KBM-7 (cell line): ENCODE measurements at regions not wholly inside any gene's neighbourhood (a gene's known extent, or its start where the extent isn't known, plus 50 kb on each side); places are given as distances from the start of the nearest gene placed in this dataset.
"Not testable (repeated sequence)": the region's sequence is repeated elsewhere in the genome, so short reads cannot be mapped to it uniquely, and the experiment has no call there.

Experiments
- DNase-seq: peaks from one replicate; pipeline ENCODE4 v3.0.0-alpha.2; 2015
- in situ Hi-C: fragments of 300-500 bp; cut with MboI; formaldehyde crosslinking; loops from 2 replicates; pipeline ENCODE4 v1.14.3; 2020; ENCODE audit warnings: low sequenced_read_pairs, low pct_unique_long_range_greater_than_20kb, mixed read lengths

DNA sequence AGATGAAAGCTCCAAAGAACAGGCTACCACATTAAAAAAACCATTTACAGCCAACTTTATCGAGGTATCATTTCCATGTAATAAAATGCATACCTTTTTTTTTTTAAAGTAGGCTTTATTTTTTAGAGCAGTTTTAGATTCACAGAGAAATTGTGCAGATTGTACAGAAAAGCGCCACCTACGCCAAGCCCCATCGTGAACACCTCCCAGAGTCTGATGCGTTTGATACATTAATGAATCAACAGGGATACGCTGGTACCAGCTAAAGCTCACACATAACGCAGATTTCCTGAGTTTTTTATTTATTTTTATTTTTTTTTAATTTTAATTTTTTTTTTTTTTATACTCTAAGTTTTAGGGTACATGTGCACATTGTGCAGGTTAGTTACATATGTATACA, 129.9 kb downstream of the KIF26A start:
- in situ Hi-C loops, result no loop called here
- no peak for DNase-seq

- no peak for DNase-seq
- in situ Hi-C loops, result no loop called here
Measured at GRCh38 chr14:104268725-104269436, 130.5 kb downstream of the KIF26A start.

- in situ Hi-C loops, DNase-seq: not testable (repeated sequence)
Measured at GRCh38 chr14:104269511-104270241, 131.3 kb downstream of the KIF26A start.

DNA sequence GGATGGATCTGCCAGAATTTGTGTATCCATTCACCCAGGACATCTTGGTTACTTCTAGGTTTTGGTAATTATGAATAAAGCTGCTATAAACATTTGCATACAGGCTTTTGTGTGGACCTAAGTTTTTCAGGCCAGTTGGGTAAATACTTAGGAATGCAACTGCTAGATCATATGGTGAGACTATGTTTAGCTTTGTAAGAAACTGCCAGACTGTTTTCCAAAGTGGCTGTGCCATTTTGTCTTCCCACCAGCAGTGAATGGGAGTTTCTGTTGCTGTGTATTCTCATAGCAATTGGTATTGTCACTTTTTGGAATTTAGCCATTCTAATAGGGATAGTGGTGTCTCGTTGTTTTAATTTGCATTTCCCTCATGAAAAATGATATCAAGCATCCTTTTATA, 133.0 kb downstream of the KIF26A start:
- in situ Hi-C loops, result no loop called here

GRCh38 chr14:104274806-104275205, 136.4 kb downstream of the KIF26A start:
- in situ Hi-C loops, result no loop called here
- no peak for DNase-seq

More for the DNA sequence above, 133.0 kb downstream of the KIF26A start:
- DNase-seq, result no peak

DNA sequence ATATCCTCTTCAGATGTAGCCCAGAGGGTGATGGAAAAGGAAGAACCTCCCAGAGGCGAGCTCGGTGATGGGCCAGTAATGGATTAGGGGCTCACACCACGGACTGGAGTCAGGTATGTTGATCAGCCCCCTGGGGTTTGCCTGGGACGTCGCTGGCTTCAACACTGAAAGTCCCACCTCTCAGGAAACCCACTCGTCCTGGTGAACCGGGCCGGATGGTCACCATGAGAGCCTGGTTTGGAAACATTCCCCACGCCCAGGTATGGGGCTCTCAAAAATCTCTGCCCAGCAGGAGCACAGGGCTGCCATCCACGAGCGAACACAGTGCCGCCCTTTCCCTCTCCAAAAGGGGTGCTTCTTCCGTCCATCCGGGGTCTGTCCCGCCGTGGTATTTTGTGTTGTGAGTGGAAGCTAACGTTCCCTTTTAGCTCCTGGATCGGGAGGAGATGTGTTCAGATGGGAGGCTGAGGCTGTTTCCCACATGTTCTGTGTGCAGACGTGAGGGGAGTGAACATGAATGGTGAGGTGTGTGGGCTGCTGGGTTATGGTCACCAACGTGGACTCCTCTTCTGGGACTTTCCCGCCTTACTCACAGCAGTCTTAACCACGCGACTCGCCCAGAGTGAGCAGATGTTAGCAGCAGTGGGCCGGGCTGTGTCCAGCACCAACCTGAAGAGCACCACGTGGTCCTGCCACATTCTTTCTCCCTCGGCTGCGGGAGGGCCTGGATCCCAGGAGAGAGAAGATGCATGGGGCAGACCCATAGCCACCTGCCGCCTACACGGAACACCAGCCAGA, 139.2 kb downstream of the KIF26A start:
- in situ Hi-C loops, result no loop called here
- DNase-seq, result no peak

- no peak for DNase-seq
- in situ Hi-C loops, result no loop called here
Measured at GRCh38 chr14:104278214-104278534, 139.8 kb downstream of the KIF26A start.

DNA sequence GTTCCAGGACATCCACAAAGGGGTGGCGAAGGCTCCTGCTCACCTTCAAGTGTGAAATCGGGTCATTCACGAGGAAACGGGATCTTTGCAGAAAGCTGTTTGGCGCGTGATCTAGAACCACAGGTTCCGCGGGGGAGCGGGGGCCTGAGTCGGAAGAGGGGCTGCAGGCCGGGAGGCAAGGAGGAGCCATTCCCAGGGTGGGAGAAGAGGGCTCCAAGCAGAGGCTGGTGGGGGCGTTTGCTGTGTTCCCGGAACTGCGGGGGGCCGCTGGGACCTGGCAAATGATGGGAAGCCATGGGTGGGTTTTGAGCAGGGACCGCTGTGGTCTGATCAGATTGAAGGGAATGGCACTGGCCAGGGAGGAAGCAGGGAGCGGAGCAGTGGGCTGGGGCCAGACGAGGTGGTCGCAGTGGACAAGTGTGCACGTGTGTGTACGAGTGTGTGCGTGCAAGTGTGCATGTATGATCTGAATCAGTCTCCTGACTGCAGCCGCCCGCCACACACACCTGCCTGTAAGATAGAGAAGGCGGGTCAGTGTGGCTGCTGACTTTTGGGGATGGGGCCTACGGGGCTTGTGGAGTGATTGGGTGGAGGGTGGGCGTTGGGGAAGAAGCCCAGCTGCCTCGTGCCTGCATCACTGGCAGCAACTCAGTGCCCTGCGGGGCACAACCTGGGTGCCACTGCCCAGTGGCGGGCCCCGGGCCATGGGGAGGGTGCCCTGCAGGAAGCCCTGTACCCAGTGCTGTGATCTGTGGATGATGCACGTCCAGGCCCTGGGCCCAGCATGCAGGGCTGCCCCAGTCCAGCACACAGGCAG, 141.9 kb downstream of the KIF26A start:
- no peak for DNase-seq
- in situ Hi-C loops, result no loop called here

GRCh38 chr14:104280902-104281767, 142.7 kb downstream of the KIF26A start:
- in situ Hi-C loops, result no loop called here
- no peak for DNase-seq

DNA sequence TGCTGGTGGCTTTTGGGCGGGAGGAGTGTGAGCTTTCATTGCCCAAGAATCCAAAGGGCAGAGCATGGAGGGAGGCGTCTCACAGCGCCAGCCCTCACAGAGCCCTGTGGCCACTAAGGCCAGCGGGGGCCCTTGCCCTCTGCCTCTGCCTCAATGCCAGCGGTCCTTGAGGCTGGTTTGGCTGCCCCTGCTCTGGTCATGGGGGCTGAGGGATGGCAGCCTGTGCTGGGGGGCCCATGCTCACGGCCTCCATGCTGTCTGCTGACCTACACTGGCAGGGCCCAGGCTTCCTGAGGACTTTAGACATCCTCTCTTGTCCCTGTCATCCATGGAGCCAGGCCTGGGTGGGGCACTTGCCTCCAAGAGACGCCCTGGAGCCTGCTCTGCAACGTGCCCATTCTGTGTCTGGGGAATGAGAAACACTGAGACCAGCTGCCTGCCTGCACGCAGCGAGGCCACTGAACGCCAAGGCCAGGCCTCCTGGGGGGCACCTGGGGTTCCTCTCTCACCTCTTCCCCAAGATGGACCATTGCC, 143.4 kb downstream of the KIF26A start:
- DNase-seq, result no peak
- in situ Hi-C loops, result no loop called here

GRCh38 chr14:104282332-104283196, 144.2 kb downstream of the KIF26A start:
- in situ Hi-C loops, result no loop called here
- no peak for DNase-seq

- DNase-seq, result no peak
- in situ Hi-C loops, result no loop called here
Measured at GRCh38 chr14:104283197-104284106, 145.1 kb downstream of the KIF26A start.

GRCh38 chr14:104284107-104284592, 145.8 kb downstream of the KIF26A start:
- in situ Hi-C loops, result no loop called here
- no peak for DNase-seq

DNA sequence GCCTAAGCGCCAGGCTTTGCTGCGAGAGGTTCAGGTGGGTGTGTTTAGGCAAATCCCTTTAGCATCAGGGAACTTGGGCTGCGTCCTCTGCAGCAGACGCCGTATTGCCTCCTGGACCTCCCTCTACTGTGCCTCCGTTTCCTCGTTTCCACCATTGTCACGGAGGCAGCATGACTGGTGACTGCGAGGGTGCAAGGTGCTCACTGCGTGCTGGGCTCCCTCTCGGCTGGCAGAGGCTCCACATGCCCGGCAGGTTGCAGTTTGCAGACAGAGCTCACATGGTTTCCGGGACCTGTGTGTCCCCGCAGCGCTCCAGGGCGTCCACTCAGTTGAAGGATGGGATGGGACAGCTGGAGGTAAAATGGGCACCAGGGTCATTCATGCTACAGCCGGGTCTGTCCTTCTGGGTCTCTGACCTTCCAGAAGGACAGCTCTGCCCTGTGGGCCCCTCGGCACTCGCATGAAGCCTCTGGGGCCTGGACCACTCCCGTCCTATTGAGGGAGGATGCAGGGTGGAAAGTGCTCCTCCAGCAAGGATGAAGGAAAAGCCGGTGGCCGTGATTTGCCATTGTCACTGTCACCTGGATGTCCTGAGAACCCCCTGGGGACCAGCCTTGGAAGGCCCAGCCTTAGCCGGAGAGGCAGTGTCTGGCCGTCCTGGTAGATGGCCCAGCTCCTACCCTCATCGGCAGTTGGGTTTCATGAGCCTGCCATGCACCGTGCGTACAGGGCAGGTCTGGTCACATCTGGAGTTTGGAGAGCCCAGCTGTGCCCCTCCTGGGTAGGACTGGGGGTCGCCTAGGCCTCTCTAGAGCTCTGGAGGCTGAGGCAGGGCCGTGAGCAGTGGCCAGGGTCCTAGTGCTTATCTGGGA, 146.5 kb downstream of the KIF26A start:
- in situ Hi-C loops, result no loop called here
- no peak for DNase-seq

GRCh38 chr14:104285508-104285840, 147.1 kb downstream of the KIF26A start:
- in situ Hi-C loops, result no loop called here
- DNase-seq, result no peak
